22Rv1 (cell line): ENCODE measurements at regions not wholly inside any gene's neighbourhood (a gene's known extent, or its start where the extent isn't known, plus 50 kb on each side); places are given as distances from the start of the nearest gene placed in this dataset.

Experiments used
- H3K27ac ChIP-seq: fragments of 450-650 bp; 2 replicates; pipeline ENCODE4 v1.5.1; 2017
- CTCF ChIP-seq: fragments of 450-650 bp; IDR thresholded peaks from 2 replicates; pipeline ENCODE4 v1.5.1; 2017; ENCODE audit warnings: mild to moderate bottlenecking
- ZFX ChIP-seq: fragments of 450-650 bp; IDR thresholded peaks from 2 replicates; pipeline ENCODE4 v1.6.1; 2017; ENCODE audit warnings: antibody characterized with exemption, borderline replicate concordance

DNA sequence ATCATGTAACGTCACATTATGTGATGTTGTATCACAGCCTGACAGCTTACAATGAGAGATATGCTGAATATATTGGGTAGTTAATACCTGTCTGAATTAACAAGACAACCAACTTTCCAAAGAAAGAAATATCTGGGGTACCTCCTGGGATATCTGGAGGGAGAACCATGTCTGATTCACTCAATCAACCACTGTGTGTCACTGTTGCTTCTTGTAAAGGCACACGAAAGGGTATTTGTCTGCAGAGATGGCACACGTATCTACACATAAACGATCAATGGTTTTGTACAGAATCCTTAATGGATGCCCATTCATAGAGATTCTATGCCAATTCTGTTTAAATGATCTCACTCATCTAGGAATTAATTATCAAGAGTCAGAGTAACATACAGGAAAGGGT lies 252.1 kb upstream of the TMCO5A start:
- no peak overlapping the region for H3K27ac ChIP-seq
- TF ChIP-seq ZFX: no peak
- 0 out of 2 replicates have a peak, but pooled peaks have one; percentile 4 for TF ChIP-seq CTCF

- no peak for TF ChIP-seq ZFX
- TF ChIP-seq CTCF: no peak
- no peak overlapping the region for H3K27ac ChIP-seq
Observed at GRCh38 chr15:37691911-37692310, 242.5 kb upstream of the TMCO5A start.

DNA sequence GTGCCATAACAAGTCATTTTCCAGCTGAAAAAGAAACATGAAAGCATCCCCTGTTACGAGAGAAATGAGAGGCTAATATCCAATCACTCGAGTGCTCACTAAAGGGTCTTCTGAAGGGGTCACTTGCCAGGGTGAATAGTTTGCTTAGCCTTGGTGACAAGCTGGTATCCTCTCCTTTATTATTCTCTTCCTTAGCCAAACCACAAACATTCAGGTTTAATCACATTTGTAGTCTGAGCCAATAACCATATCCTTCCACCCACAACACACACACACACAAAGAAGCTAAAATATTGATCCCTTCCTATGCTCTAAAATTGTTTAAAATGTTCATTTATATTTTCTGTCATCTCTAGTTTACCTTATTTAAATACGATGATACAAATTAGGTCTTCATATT lies 240.5 kb upstream of the TMCO5A start:
- no peak overlapping the region for H3K27ac ChIP-seq
- TF ChIP-seq CTCF: no peak
- no peak for TF ChIP-seq ZFX

DNA sequence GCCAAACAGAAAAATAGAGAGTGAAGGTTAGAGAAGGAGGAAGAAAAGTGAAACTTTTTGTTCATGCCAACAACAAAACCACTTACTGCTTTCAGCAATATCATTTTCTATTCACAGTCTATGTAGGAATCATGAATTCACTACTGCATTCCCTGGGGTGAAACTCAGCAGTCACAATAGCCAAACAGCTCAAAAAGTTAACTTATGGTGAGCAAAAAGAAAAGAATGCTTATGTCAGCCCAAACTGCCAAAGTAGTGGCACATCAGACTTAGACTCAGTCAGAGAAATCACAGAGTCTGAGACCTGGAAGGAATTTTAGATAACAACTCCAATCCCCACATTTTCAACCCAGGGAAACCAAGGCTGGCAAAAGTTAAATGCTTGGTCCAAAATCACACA lies 238.7 kb upstream of the TMCO5A start:
- TF ChIP-seq ZFX (no peak), CTCF (no peak)
- no peak overlapping the region for H3K27ac ChIP-seq

- no peak overlapping the region for H3K27ac ChIP-seq
- TF ChIP-seq CTCF (no peak), ZFX (no peak)
Observed at GRCh38 chr15:37698679-37699078, 235.8 kb upstream of the TMCO5A start.

DNA sequence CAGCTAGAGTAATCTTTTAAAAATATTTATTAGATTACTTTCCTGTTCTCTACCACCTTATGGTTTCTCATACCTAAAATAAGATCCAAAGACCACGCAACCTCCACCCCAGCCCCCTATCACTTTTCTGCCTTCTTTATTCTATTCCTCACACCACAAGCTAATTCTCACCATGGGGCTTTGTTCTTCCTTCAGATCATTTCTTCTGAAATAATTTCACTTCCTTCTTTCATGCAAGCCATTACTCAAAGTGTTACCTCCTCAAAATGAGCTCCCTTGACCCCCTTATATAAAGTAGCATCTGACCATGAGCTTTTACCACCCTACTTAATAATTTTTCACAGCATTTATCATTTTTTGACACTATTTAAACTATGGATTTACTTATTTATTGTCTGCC lies 233.2 kb upstream of the TMCO5A start:
- TF ChIP-seq CTCF (no peak), ZFX (no peak)
- no peak overlapping the region for H3K27ac ChIP-seq

GRCh38 chr15:37709669-37710068 lies 224.8 kb upstream of the TMCO5A start:
- no peak overlapping the region for H3K27ac ChIP-seq

More at GRCh38 chr15:37709669-37710068, 224.8 kb upstream of the TMCO5A start:
- TF ChIP-seq ZFX (no peak), CTCF (no peak)
